ENCODE measurements at regions not wholly inside any gene's neighbourhood (a gene's known extent, or its start where the extent isn't known, plus 50 kb on each side); places are given as distances from the start of the nearest gene placed in this dataset.

DNA sequence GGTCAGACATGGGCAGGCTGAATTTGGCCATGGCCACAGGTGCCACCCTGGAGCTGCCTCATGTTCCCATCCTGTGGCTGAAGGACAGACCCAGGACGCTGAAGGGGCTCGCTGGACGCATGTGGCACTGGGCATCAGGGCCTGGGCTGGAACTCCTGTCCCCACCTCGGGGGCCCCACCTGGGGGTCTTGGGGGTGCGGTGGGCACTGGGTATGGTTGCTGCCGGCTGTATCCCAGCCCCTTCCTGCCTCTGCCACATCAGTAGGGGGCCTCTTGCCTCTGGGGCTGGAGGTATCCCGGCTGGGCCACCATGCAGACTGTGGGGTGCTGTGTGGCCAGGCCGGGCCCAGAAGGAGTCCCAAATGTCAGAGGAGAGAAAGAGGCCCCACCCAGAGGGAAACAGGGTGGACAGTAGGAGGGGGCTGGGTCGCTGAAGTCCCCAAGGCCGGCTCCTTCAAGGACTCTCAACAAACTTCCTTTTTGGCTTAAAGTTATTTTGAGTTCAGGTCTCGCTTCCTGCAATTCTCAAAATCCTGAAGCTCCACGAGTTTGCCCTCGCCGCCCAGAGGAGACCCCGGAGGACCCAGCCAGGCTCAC lies 78.7 kb downstream of the SIK1 start:
- DNase-seq = no peak

DNA sequence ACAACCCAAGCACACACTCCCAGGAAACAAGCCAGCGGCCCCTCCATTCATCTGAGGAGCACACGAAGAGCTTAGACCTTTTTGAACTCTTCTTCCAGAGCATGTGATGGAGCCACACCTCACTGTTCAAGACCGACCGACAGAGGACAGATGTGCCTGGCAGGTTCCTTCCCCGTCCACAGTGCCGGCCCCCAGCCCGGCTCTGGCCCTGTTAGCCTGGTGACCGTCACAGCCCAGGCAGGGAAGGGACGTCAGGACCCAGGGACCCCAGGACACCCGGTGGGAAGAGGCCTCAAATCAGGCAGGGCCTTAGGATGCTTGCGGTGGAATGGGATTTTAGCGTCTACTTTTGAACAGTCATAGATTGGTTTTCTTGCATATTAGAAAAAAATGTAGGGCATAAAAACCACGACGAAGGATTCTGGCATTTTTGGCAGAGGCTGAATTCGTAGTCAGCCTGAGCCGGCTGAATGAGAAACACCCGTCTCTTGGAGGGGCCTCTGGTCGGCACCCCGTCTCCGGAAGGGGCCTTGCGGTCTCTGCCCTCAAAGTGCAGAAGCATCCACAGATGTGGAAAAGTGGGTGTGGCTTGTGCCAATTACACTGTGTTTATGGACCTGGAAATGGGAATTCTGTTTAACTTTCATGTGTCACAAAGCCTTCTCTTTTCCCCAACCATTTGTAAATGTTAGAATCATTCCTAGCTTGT lies 79.3 kb downstream of the SIK1 start:
- no peak for DNase-seq

DNA sequence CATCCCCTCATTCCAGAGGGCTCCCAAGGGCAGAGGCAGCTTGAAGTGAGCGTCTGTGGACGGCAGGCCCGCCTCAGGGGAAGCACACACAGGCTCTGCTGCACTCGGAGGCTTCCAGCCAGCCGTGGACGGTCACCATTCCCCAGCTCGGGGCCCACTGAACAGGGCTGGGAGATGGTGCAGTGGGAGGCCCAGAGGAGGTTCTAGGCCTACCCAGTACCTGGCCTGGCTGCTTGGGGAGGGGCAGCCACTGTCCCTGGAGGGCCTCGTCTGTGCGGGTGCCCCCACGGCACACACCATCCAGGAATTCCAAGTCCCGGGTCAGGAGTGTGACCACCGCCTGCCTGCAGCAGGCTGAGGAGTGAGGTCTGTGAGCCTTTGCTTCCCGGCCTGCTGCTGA lies 80.4 kb downstream of the SIK1 start:
- DNase-seq = no peak

DNA sequence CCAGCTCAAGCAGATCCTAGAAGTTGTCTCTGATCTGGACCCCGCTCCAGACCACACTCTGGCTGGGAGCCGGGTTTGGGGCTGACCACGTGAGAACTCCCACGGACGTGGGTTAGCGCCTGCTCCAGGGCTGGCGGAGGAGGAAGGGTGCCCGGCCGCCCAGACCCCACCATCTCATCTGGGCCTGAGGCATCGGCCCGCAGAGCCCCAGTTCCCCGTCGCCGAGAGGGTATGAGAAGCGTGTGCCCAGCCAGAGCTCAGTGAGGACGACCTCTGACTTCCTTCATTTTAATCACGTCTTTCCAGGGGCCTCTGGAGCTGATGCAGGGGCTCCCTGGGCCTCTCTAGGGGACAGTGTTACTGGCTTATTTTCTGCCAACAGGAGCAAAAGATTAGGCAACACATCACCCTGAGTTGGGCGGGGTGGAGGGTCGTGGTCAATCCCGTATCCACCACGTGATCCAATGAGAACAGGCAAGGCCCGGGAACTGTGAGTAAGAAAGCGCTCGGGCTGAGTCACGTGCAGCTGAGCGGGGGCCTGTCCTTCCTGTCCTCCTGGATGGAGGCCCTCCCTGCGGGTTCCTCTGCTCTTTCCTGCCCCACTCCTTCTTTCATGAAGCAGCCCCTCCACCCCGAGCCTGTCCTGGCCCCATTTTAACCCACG lies 81.1 kb downstream of the SIK1 start:
- no peak for DNase-seq

DNA sequence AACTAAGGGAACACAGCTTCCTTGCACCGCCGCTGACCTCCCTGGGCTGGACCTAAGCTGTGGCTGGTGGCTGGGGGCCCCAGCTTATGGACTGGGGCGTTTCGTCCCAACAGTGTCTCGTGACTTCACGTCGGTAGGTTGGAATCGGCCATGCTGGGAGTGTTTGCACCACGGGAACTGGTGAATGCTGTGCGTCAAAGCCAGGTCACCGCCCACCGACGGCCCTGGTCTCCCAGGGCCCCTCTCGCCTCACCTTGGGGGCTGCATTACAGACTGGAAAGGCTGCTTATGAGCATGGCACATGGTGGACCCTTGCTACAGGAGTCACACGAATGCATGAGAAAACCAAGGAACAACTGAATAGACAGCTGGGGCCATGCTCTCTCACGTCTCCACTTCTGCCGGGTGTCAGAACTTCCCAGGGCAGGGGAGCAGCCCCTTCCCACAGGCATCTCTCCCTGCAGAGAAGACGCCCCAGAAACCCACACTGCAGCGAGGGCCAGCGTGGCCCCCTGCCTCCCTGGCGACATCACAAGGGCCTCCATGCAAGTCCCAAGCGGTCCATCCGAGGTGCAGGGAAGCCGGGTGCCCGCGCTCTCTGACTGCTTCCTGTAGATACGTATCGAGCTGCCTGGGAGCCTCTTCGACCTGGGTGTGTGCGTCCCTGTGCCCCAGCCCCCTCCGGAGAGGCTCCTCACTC lies 81.7 kb downstream of the SIK1 start:
- no peak for DNase-seq

DNA sequence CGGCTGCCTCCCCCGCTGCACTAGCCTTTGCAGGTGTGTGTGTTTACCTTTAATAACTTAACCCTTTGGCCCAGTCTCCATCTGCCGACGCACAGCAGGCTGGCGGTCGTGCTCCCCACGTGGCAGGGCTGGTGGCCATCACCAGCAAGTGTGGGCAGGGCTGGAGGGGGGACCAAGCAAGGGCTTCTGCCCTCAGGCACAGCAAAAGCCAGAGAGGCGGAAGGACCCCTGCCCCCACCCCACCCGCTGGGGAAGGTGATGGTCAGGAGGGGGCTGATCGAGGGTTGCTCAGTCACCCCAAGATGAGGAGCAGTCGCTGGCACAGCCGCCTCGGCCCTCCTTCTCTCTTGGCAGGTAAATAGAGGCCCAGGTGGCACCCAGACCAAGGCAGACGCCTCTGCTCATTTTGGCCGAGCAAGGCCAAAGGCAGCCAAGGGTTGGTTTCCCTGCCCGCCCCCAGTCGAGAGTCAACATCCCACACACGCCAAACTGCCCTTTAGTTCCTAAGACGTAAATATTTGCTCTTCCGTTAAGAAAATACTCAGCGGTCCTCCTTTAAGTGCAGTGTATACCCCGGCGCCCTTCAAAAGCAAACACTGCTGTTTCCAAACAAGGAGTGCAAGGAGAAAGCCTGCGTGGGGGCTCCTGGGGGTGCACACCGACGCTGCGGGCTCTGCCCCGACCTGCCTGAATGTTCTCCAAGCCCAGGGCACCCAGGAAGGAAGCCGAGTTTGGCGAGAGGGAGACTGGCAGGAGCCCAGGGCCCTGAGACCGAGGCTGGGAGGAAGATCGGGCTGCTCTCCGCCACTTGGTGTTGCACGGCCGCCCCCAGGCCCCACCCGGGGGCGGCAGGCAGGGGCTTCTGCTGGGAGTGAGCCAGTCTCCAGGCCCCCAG lies 82.7 kb downstream of the SIK1 start:
- no peak for DNase-seq

DNA sequence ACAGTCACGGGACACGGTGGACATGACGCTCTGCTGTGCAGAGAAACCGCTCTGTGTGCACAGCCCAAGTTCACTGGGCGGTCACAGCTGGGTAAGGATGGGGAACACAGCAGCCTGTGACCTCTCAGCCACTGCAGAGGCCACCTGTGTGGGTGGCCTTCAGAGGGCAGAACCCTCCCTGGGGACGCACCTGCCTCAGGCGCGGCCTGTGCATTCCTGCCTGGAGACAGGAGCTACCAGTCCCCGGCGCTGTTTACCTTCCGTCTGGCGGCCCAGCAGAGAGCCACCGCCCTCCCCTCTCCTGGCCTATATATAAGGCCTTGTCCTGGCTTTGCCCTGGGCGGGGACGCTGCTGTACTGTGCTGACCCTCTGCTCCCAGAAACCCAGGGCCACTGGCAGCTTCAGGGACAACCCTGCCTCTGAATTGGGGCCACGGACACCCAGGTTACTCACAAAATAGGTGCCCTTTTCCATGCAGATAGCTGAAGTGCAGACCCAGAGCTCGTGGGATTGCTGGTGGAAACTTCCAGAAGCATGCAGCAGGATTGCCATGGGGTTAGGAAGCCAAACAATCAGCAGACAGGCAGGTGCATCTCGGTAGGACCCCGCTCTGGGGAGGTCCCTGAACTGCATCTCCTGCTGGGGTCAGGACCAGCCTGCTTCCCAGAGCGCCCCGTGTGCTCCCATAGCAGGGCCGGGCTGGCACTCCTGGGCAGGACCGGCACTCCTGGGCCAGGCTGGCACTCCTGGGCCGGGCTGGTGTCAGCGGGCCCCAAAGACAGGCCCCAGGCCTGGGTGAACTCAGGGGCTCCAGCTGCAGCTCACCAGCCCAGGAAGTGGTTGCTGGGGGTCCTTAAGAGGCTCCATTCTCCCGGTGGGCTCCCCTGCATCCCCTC lies 83.6 kb downstream of the SIK1 start:
- DNase-seq = no peak

DNA sequence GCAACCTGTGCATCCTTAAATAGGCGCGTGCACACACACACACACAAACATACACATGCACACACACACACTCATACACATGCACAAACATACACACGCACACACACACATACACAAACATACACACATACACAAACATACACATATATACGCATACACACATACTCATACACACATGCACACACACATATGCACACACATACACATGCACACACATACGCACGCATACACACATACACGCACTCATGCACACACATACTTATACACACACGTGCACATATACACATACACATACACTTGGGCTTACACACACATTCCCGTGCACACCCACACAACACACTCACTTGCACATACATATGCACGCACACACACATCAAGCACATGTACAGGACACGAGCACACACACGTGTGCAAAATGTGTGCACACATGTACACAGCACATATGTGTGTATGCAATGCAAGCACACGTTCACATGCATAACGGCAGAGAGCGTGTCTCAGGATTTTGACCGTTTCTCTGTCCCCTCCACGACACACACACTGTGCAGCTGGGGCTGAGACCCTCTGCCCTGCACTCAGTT lies 84.5 kb downstream of the SIK1 start:
- DNase-seq = no peak

DNA sequence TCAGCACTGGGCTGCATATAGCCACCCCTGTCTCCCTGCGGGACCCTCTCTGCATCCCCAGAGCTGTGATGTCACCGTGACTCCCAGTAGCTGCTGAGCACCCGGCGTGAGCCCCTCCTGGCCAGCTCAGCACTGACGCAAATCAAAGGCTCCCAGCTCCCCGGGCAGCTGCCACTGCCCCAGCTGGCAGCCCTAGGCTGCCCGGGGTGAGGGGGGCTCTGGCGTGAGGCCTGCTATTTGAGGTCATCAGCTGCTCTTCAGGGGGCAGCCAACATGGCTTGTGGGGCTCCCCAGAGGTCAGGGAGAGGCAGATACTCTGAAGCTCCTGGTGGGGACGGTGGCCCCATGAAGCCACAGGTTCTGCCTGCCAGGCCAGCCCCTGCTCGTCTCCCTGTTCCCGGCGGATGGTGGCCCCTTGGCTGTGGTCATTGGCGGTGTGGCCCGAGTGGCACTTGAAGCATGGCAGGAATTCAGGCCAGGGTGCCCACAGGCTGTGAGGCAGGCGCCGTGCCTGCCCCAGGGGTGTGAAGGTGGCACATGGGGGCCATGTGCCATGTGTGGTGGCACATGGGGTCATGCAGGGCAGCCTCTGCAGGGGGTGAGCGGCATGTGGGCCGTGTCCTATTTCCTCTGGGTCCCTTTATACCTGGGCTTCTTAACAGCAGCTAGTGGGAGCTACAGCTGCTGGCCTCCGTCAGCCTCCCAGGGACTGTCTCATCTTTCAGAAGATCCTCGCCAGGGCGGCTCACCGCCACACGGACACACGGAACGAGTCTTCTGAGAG lies 85.4 kb downstream of the SIK1 start:
- DNase-seq = no peak

DNA sequence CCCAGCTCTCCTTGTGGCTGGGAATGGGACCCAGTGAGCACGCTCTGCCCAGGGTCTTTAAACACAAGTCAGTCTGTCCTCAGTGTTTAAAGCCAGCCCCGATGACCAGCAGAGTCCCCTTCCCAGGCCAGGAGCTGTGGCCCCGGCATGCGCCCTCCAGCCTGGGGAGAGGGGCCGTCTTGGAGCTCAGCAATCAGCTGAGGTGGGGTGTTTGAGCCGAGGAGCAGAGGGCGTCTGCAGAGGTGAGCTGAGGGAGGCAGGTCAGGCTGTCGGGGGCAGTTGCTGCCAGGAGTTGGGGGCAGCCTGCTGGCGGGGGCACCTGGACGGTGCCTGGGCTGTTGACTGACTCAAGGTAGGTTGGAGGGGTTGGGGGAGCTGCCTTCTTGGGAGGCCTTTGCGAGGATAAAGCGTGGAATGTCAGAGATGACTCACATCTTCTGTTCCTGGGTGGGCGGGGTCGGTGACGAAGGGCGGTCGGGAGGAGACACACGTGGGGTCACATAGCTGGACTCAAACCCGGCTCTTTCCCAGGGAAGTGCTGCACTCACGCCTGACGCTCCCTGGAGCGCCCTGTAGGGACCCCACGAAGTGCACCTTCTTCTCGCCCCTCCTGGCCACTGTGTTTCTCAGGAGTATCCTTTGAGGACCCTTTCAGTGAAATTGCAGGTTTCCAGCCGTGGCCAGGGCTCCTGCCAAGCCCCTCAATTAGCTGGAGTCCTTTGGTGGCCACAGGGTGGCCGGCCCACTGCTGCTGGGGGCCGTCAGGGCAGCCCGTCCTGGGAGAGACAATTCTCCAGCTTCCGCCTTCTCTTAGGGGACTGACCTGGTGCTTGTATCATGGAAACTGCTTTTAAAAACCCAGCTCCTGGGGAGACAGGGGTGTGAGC lies 86.2 kb downstream of the SIK1 start:
- no peak for DNase-seq

DNA sequence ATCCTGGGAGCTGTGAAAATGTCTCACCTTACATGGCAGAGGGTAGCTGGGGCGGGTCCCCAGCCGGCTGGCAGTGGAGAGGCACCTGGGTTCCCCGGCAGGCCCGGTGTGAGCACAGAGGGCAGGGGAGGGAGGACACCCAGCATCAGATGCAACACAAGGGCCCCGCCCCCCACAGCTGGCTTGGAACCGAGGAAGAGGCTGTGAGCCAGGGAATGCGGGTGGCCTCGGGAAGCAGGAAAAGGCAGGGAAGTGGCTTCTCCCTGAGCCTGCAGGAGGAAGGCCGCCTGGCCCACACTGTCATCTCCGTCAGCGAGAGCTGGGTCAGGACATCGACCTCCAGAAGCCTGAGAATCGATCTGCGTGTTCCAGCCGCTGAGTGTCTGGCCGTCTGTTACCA lies 87.3 kb downstream of the SIK1 start:
- no peak for DNase-seq

DNA sequence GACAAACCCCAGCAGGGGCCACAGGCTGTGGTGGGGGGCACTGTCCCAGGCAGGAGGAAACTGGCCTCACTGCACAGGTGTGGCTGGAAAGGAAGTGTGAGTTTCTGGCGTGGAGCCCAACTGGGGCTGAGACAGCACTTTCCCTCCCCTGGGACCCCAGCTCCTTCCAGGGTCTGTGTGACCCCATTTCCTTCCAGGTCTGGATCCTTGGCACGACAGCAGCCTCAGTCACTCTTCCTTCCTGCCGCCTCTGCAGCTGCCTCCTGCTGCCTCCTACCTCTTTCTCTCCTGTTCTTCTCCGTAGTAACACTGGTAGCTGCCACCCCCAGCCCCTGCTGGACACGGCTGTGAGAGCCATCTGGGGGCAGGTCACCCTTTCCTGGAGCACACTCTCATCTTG lies 88.0 kb downstream of the SIK1 start:
- DNase-seq = no peak

DNA sequence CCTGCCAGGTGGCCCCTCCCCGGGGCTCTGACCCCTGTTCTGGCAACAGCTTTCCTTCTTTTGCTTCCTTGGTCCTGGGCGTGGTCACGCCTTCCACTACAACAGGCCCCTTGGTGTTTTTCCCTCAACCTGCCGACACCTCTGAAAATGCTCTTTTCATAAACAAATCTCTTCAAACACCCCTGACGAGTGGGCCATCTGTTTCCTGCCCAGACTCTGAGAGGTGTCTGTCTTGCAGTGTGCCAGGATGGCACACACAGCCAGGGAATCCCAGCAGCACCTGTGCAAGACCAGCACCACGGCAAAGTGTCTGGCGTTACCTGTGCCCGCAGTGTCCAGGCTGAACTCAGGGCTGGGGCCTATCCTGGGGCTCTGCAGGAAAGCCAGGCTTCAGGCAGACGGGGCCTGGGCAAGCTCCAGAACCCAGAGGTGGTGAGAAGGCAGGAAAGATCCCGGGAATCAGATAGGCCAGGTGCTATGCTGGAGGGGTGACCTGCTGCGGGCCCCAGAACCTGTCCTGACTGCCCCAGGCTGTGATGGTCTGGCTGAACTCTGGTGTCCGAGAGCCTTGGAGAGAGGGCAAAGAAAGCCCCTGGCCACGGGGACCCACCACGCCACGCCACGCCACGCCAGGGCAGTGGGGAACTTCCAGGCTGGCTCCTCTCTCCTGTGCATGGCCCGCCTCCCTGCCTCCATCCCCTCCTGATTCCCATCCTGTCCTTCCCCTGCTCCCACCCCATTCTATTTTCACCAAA lies 88.9 kb downstream of the SIK1 start:
- no peak for DNase-seq

DNA sequence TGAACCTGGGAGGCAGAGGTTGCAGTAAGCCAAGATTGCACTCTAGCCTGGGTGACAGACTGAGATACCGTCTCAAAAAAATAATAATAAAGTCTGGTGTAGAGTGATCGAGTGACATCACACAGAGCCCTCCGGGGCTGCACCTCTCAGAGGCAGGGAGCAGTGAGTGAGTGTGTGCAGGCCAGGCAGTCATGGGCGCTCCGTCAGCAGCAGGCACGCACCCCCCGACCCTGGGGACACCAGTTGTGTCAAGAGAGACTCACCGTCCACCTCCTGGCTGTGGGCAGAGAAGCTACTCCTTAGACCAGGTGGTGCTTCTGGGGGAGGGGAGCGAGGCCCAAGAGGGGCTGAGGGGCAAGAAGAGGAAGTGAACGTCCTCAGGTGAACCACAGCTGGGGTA lies 91.8 kb downstream of the SIK1 start:
- DNase-seq = no peak

DNA sequence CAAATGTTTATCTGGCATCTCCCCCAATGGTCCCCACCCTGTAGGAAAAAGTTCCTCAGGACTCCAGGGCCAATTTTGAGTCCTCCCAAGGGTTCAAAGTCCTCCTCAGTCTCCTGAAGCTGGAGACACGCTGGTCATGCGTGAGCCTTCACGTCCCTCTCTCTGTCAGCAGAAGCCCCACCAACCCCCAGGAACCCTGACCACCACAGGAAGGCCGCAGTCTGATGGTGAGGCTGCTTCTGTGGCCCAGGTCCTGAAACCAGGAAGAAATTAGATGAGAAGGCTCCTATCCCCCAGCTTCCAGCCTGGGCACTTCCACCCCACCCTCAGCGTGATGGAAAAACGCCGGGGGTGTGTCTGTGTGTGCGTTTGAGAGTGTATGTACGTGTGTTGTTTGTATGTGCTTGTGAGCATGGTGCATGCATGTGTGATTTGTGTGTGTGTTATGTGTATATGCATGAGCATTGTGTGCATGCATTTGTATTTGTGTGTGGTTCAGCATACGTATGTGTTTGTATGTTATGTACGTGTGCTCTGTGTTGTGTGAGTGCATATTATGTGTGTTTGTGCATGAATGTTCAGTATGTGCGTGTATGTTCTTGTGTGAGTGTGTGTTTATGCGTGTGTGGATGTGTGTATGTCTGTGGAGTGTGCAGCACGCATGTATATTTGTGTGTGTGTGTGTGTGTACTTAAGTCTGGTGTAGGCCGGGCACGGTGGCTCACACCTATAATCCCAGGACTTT lies 92.5 kb downstream of the SIK1 start:
- DNase-seq = no peak

DNA sequence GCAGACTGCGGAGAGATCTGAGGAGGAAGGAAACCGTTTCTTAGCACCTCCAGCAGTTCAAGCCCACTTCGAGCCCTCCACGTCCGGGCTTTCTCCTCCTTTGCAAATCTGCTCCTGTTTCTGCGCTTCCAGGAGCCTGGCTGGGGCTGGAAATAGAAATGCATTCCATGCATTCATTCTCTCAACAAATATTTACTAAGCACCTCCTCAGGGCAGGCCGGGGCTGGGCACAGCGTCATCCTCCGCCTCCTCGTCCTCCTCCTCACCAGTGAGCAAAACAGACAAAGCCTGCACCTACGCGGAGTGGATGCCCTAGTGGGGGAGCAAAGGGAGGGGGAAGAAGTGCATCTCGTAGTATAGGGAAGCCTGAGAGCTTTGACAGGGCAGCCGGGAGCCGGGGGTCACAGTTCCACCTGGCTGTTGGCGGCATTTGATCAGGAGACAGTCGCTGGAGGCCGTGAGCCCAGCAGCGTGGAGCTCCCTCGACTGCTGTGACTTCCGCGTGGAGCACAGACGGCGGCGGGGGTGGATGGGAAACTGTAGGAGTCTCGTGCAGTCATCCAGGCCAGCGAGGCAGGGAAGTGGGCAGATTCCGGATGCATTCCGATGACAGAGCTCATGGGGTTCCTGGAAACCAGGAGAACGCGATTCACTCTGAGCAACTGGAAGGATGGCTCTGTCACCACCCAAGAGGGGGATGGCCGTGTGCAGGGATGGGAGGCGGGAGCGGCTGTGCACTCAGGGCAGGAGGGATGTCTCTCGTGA lies 93.5 kb downstream of the SIK1 start:
- DNase-seq = no peak

DNA sequence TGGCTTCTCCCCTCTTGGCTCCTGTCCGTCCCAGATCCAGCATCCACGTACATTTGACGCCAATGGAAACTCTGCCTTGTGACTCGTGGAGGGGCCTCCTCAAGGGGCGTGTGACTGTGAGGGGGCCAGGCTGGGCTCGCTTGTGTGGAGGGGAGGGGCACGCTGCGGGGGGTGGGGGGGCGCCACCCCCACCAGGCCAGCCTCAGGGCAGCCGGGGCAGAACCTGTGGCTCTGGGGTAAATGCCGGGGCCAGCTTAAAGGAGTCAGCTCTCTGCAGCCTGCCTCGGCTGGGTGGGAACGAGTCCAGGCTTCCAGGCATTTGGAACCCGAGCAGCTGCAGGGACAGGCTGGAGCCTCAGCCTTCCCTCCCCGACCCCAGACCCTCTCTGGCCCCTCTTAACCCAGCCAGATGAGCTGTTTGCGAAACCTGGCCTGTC lies 94.1 kb downstream of the SIK1 start:
- DNase-seq = no peak

All from NCI-H524 treated with DMSO at 0.1 percent for 48 hours (cell line).